ENCODE measurements at regions not wholly inside any gene's neighbourhood (a gene's known extent, or its start where the extent isn't known, plus 50 kb on each side); places are given as distances from the start of the nearest gene placed in this dataset.

DNA sequence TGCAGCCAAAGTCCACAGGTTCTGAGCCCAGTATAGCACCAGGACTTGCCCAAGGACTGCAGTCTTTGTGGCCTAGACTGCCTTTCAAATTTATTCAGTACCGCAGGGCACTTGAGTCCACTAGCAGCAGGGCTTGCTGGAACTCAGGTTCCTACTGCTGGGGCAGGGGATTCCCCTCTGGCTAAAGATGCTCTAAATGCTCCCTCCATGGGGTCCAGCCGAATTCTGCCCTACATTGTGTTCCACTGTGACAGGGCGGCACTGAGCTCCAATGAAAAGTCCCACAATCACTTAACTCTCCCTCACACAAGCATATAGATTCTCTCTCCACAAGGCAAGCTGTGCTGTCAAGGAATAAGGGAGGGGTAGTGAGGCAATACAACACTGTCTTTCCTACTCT lies 518.1 kb upstream of the VRK2 start:
- TF ChIP-seq POLR2A (IDR thresholded peaks at IDR 0.05) (no peak), POLR2AphosphoS5 (IDR thresholded peaks at IDR 0.05) (no peak)
- TF ChIP-seq, protein P1, sequence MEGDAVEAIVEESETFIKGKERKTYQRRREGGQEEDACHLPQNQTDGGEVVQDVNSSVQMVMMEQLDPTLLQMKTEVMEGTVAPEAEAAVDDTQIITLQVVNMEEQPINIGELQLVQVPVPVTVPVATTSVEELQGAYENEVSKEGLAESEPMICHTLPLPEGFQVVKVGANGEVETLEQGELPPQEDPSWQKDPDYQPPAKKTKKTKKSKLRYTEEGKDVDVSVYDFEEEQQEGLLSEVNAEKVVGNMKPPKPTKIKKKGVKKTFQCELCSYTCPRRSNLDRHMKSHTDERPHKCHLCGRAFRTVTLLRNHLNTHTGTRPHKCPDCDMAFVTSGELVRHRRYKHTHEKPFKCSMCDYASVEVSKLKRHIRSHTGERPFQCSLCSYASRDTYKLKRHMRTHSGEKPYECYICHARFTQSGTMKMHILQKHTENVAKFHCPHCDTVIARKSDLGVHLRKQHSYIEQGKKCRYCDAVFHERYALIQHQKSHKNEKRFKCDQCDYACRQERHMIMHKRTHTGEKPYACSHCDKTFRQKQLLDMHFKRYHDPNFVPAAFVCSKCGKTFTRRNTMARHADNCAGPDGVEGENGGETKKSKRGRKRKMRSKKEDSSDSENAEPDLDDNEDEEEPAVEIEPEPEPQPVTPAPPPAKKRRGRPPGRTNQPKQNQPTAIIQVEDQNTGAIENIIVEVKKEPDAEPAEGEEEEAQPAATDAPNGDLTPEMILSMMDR (IDR thresholded peaks at IDR 0.05), result no peak
